ENCODE measurements at regions not wholly inside any gene's neighbourhood (a gene's known extent, or its start where the extent isn't known, plus 50 kb on each side); places are given as distances from the start of the nearest gene placed in this dataset.
A peak's percentile ranks its signal among the peaks of the same experiment; 100 is the strongest.

GRCh38 chr3:29137601-29138000 is 143.3 kb upstream of the RBMS3 start:
- no peaks in the 10 kb centered on the region for H3K79me2 ChIP-seq (ENCODE audit: low read length)
- ChIA-PET POLR2A (ENCODE audit: unreplicated experiment) (no interaction called here), CTCF (no interaction called here)
- H3K9me2 ChIP-seq (replicated peaks; ENCODE audit: low read length) = no peaks in the 10 kb centered on the region
- BruUV-seq (replicated peaks) = no TSS peak
- ATAC-seq (peak; percentile 64), DNase-seq (peak; percentile 66)
- no peak overlapping the region for H2AFZ ChIP-seq (ENCODE audit: low read length)
- H3K27ac ChIP-seq (ENCODE audit: low read length) = no peak overlapping the region
- TF ChIP-seq CTCF (conservative IDR thresholded peaks at IDR 0.05; ENCODE audit: low read depth, low read length) (no peak), EZH2phosphoT487 (IDR thresholded peaks at IDR 0.05; ENCODE audit: borderline replicate concordance, low read length) (no peak), EZH2 (IDR thresholded peaks at IDR 0.05; ENCODE audit: low read length, unreplicated experiment) (no peak)
- no peaks in the 10 kb centered on the region for H3F3A ChIP-seq (ENCODE audit: low read length, unreplicated experiment)
- no peak overlapping the region for H3K4me3 ChIP-seq (ENCODE audit: low read length)
- H3K4me1 ChIP-seq (ENCODE audit: insufficient read depth, low read length) = no peaks in the 10 kb centered on the region
- no peak overlapping the region for H3K4me2 ChIP-seq (ENCODE audit: low read length)
- H4K20me1 ChIP-seq (ENCODE audit: low read length) = no peaks in the 10 kb centered on the region
- H3K9ac ChIP-seq (ENCODE audit: low read length) = no peak overlapping the region
- intact Hi-C loops (cut with micrococcal nuclease) = loop anchor here (5.0 kb wide), 1 partner anchor 215 kb away; no protein-coding TSS in a partner anchor
- no peaks in the 10 kb centered on the region for H3K27me3 ChIP-seq (ENCODE audit: low read length)
- H3K36me3 ChIP-seq (ENCODE audit: low read depth, low read length) = no peaks in the 10 kb centered on the region
- H3K9me3 ChIP-seq (ENCODE audit: low read length) = no peaks in the 10 kb centered on the region

GRCh38 chr3:29138171-29138570 is 142.7 kb upstream of the RBMS3 start:
- no peaks in the 10 kb centered on the region for H3K79me2 ChIP-seq (ENCODE audit: low read length)
- CTCF ChIA-PET = no interaction called here

GRCh38 chr3:29140666-29141065 is 140.2 kb upstream of the RBMS3 start:
- H3K27me3 ChIP-seq (ENCODE audit: low read length) = no peaks in the 10 kb centered on the region
- no peaks in the 10 kb centered on the region for H3K36me3 ChIP-seq (ENCODE audit: low read depth, low read length)
- no peaks in the 10 kb centered on the region for H3K79me2 ChIP-seq (ENCODE audit: low read length)
- ChIA-PET CTCF (no interaction called here), POLR2A (ENCODE audit: unreplicated experiment) (no interaction called here)
- H3K4me3 ChIP-seq (ENCODE audit: low read length) = no peak overlapping the region
- no peaks in the 10 kb centered on the region for H3K9me3 ChIP-seq (ENCODE audit: low read length)
- no peak for DNase-seq
- H3K27ac ChIP-seq (ENCODE audit: low read length) = no peak overlapping the region
- ATAC-seq = no peak
- H3K9me2 ChIP-seq (replicated peaks; ENCODE audit: low read length) = no peaks in the 10 kb centered on the region
- no peak overlapping the region for H3K4me2 ChIP-seq (ENCODE audit: low read length)
- H4K20me1 ChIP-seq (ENCODE audit: low read length) = no peaks in the 10 kb centered on the region
- no TSS peak for BruUV-seq (replicated peaks)
- intact Hi-C loops (cut with micrococcal nuclease) = no loop called here
- H3K9ac ChIP-seq (ENCODE audit: low read length) = no peak overlapping the region
- no peaks in the 10 kb centered on the region for H3F3A ChIP-seq (ENCODE audit: low read length, unreplicated experiment)
- H2AFZ ChIP-seq (ENCODE audit: low read length) = no peak overlapping the region
- no peaks in the 10 kb centered on the region for H3K4me1 ChIP-seq (ENCODE audit: insufficient read depth, low read length)
- TF ChIP-seq CTCF (conservative IDR thresholded peaks at IDR 0.05; ENCODE audit: low read depth, low read length) (no peak), EZH2phosphoT487 (IDR thresholded peaks at IDR 0.05; ENCODE audit: borderline replicate concordance, low read length) (no peak), EZH2 (IDR thresholded peaks at IDR 0.05; ENCODE audit: low read length, unreplicated experiment) (no peak)

More at GRCh38 chr3:29138171-29138570, 142.7 kb upstream of the RBMS3 start:
- DNase-seq (no peak), ATAC-seq (no peak)
- Histone ChIP-seq H3K4me3 (ENCODE audit: low read length) (no peak overlapping the region), H3K9me3 (ENCODE audit: low read length) (no peaks in the 10 kb centered on the region), H3K27ac (ENCODE audit: low read length) (no peak overlapping the region), H3K9me2 (replicated peaks; ENCODE audit: low read length) (no peaks in the 10 kb centered on the region), H3K4me1 (ENCODE audit: insufficient read depth, low read length) (no peaks in the 10 kb centered on the region), H3K36me3 (ENCODE audit: low read depth, low read length) (no peaks in the 10 kb centered on the region), H3K9ac (ENCODE audit: low read length) (no peak overlapping the region), H4K20me1 (ENCODE audit: low read length) (no peaks in the 10 kb centered on the region), H2AFZ (ENCODE audit: low read length) (no peak overlapping the region), H3K27me3 (ENCODE audit: low read length) (no peaks in the 10 kb centered on the region), H3F3A (ENCODE audit: low read length, unreplicated experiment) (no peaks in the 10 kb centered on the region), H3K4me2 (ENCODE audit: low read length) (no peak overlapping the region)
- POLR2A ChIA-PET (ENCODE audit: unreplicated experiment) = no interaction called here
- TF ChIP-seq EZH2phosphoT487 (IDR thresholded peaks at IDR 0.05; ENCODE audit: borderline replicate concordance, low read length) (no peak), CTCF (conservative IDR thresholded peaks at IDR 0.05; ENCODE audit: low read depth, low read length) (no peak)
- BruUV-seq (replicated peaks) = no TSS peak
- intact Hi-C loops (cut with micrococcal nuclease) = loop anchor here (5.0 kb wide), 1 partner anchor 216 kb away; no protein-coding TSS in a partner anchor
